ENCODE measurements at regions not wholly inside any gene's neighbourhood (a gene's known extent, or its start where the extent isn't known, plus 50 kb on each side); places are given as distances from the start of the nearest gene placed in this dataset.
"Not testable (repeated sequence)": the region's sequence is repeated elsewhere in the genome, so short reads cannot be mapped to it uniquely, and the experiment has no call there.

DNA sequence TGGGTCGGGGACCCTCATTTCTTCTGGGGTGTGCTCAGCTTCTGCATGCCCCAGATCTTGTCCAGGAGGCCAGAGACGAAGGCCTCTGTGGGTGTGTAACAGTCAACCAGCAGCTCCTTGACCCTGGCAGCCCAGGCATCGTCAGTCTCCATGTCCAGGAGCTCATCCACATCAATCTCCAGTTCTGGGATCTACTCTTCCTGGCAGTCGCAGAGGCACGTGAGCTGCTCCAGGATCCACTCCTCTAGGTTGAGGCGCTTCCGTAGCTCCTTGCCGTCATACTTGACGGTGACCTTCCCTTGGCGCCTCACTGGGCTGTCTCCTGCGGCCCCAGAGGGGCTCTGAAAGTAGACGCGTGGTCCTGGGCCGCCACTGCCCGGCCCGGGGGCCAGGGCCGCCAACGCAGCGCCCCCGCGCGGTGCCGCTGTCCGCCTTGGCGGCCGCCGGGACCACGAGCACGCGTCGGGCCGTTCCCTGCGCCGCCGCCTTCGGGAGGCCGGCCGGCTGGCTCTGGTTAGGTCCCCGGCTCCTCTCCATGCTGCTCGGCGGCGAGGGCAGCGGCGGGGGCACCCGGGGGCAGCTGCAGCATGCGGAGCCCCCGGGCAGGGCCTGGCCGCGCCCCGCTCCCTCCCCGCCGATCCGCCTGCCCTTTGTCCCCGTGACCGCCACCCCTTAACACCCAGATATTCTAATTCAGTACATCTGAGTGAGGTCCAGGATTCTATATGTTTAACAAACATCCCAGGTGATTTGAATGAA, 170.5 kb downstream of the SEPTIN7 start:
- DNase-seq (ENCODE audit: low read depth): no peak
- H3K4me3 ChIP-seq (ENCODE audit: low read depth, low read length): peak overlapping the region; percentile 45
- TF ChIP-seq, protein P1, sequence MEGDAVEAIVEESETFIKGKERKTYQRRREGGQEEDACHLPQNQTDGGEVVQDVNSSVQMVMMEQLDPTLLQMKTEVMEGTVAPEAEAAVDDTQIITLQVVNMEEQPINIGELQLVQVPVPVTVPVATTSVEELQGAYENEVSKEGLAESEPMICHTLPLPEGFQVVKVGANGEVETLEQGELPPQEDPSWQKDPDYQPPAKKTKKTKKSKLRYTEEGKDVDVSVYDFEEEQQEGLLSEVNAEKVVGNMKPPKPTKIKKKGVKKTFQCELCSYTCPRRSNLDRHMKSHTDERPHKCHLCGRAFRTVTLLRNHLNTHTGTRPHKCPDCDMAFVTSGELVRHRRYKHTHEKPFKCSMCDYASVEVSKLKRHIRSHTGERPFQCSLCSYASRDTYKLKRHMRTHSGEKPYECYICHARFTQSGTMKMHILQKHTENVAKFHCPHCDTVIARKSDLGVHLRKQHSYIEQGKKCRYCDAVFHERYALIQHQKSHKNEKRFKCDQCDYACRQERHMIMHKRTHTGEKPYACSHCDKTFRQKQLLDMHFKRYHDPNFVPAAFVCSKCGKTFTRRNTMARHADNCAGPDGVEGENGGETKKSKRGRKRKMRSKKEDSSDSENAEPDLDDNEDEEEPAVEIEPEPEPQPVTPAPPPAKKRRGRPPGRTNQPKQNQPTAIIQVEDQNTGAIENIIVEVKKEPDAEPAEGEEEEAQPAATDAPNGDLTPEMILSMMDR (conservative IDR thresholded peaks at IDR 0.05; ENCODE audit: low read depth, low read length): peak; percentile 32

DNA sequence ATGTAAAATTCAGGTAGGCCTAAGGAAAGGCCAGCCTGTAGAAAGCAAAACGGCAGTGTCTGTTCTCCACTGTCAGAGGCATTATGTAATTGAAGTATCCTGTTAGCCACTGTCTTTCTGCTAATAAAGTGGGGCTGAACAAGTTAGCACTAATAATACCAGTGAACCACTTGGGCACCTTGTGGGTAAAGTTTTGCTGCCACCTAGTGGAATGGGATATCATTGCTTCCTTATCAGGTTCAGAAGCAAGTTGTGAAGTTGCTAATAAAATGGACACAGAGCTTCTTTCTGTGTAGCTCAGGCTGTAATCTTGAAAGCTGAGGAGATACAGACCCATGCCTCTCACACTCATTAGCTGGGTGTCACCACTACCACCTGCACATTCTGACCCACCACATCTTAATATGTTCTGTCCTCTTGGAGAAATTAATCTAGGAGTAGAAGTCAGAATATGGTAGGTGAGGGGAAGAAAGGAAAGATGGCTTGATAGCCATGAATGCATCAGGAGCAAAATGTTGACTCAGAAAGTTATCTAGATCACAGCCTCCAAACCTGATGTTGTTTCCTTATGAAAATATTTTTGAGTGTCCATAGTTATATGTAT, 175.1 kb downstream of the SEPTIN7 start:
- TF ChIP-seq, protein P1 (conservative IDR thresholded peaks at IDR 0.05; ENCODE audit: low read depth, low read length): peak; percentile 86
- peak; percentile 29 for DNase-seq (ENCODE audit: low read depth)
- no peak overlapping the region for H3K4me3 ChIP-seq (ENCODE audit: low read depth, low read length)

- DNase-seq (ENCODE audit: low read depth); H3K4me3 ChIP-seq (ENCODE audit: low read depth, low read length): not testable (repeated sequence)
Observed at GRCh38 chr7:35978816-35979640, 174.0 kb upstream of the EEPD1 start.

GRCh38 chr7:35982600-35982999, 170.5 kb upstream of the EEPD1 start:
- no peak overlapping the region for H3K4me3 ChIP-seq (ENCODE audit: low read depth, low read length)
- DNase-seq (ENCODE audit: low read depth): no peak
- TF ChIP-seq, protein P1 (conservative IDR thresholded peaks at IDR 0.05; ENCODE audit: low read depth, low read length): no peak

GRCh38 chr7:35983626-35984025, 169.4 kb upstream of the EEPD1 start:
- DNase-seq (ENCODE audit: low read depth): no peak
- TF ChIP-seq, protein P1 (conservative IDR thresholded peaks at IDR 0.05; ENCODE audit: low read depth, low read length): no peak
- no peak overlapping the region for H3K4me3 ChIP-seq (ENCODE audit: low read depth, low read length)

GRCh38 chr7:35985126-35985754, 167.8 kb upstream of the EEPD1 start:
- no peak overlapping the region for H3K4me3 ChIP-seq (ENCODE audit: low read depth, low read length)
- TF ChIP-seq, protein P1 (conservative IDR thresholded peaks at IDR 0.05; ENCODE audit: low read depth, low read length): peak; percentile 94
- DNase-seq (ENCODE audit: low read depth): peak; percentile 3

DNA sequence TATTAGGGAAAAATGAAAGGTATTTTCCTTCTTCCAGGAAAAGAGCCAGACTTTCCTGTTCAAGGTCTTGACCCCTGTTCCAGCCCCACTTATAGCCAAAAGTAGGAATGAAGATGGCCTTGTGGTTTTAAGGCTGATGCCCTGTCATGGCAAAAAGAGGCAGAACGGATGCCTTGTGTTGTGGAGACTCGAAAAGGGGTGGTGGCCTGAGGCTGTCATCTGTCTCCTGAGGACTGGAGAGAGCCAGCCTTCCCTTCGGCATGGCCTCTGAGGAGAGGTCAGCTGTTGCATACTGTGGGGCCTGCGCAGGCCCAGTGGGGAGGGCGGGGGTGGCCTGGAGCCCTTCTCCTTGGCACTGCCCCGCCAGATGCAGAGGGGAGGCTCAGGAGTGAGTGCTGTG, 166.0 kb upstream of the EEPD1 start:
- TF ChIP-seq, protein P1 (conservative IDR thresholded peaks at IDR 0.05; ENCODE audit: low read depth, low read length): no peak
- no peak overlapping the region for H3K4me3 ChIP-seq (ENCODE audit: low read depth, low read length)
- DNase-seq (ENCODE audit: low read depth): no peak
